ENCODE measurements at regions not wholly inside any gene's neighbourhood (a gene's known extent, or its start where the extent isn't known, plus 50 kb on each side); places are given as distances from the start of the nearest gene placed in this dataset.

DNA sequence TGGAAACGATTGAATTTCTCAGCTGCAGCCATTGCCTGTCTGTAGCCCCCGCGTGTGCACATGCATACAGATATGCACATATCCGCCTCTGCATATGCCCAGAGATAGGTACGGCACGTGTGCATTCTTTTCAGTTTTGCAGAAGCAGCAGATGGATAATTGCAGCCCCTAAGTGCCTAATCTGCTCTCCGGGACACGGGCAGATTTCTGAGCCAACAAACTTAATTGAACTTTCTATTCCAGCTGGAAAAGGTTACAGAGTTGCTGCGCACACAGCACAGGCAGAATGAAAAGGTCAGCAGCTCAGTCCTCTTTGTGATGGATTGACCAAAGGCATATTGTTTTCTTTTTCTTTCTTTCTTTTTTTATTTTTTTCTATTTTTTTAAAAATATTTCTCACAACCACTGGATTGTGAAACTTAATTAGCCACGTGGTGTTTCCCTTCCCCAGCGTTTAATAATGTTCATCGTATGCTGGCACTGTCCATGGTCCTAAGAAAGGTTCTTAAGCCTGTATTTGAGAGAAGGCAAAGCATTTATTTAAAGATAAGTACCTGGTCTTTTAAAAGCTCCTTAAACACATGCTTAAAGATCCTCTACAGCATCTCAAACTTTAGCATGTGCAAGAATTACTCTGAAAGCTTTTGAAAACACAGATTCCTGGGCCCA is 270.2 kb upstream of the BRINP1 start:
- no peak for DNase-seq (ENCODE audit: low read depth)

DNA sequence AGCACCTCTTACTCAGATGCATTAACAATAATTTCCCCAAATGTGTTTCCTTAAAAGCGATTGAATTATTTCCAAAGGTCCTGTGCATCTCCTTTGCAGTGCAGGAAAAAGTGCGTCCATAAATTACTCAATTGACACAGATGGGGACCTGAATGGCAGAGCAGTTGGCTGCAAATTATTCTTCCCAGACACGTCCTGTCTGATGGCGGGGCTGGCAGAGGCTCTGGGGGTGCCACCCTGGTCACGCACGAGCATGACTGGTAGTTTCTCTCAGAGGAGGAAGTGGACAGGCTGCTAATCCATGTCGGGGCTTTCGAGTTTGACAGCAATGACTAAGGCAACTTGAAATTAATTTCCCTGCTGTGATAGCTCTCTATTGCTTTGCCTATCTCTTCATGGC is 264.8 kb upstream of the BRINP1 start:
- no peak for DNase-seq (ENCODE audit: low read depth)

DNA sequence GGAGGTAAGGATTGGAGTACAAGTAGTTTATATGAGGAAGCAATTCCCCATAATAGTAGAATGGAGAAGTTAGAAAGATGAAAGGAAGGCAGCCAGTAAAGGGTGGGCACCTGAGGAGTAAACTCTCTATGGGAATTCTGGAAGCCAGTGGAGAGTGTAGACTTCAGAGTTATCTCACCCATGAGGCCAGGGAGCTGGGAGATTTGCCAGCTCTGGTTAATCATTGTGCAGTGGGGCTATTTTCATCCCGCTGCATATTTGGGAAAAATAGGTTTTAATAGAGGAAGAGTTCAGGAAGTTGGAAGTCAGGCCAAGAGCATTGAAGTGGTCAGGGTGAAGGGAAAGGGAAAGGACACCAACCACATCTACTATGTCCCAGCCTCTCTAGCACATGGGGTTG is 242.3 kb upstream of the BRINP1 start:
- no peak for DNase-seq (ENCODE audit: low read depth)

DNA sequence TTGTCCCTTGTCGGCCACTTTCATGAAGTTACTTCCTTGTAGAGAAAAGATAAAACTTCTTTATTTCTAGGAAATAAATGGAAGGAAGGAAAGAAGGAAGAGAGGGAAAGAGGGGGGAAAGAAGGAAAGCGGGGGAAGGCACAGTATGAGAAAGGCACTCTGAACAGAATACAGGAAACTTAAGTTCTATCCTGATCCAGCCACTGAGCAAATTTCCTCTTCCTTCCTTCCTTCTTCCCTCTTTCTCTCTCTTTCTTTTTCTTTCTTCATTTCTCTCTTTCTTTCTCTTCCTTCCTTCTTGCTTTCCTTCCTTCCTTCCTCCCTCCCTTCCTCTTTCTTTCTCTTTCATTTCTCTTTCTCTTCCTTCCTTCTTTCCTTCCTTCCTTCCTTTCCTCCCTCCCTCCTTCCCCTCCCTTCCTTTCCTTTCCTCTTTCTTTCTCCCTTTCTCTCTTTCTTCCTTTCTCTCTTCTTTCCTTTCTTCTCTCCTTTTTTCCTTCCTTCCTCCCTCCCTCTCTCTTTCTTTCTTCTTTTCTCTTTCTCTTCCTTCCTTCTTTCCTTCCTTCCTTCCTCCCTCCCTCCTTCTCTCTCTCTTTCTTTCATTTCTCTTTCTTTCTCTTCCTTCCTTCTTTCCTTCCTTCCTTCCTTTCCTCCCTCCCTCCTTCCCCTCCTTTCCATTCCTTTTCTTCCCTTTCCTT is 240.2 kb upstream of the BRINP1 start:
- DNase-seq (ENCODE audit: low read depth): no peak

DNA sequence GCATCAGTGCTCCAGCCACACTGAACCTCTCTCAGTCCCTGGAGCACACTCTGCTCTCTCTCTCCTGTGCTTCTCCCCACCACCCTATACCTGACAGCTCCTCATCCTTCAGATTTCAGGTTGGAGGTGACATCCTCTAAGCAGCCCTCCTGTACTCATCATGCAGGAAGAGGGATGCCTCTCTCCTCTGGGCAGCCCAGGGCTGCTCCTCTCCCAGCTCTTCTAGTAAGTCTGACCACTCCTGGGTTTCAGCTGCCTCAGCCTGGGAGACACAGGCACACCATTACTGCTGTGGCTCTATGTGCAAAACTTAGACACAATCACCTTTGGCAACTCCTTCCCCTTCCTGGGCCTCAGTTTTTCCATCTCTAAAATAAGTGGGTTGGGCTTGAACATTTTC is 232.4 kb upstream of the BRINP1 start:
- DNase-seq (ENCODE audit: low read depth): no peak

DNA sequence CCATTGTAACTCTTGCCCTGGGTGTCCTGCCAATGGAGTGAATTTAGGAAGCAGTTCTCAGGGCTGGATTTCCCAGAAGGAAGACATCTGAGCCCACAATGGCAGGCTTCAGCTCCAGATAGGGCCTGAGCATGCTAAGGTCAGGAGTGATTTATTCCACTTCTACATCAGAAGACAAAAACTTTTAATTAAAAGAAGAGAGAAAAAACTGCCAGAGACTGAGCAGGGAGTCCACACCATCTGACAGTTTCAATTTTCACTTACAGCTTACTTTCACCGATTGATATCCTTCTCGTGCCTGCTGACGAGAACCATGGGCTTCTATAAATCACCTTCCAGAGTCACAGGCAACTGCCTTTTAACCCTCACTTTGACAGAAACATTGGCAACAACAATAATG is 228.3 kb upstream of the BRINP1 start:
- DNase-seq (ENCODE audit: low read depth): no peak

DNA sequence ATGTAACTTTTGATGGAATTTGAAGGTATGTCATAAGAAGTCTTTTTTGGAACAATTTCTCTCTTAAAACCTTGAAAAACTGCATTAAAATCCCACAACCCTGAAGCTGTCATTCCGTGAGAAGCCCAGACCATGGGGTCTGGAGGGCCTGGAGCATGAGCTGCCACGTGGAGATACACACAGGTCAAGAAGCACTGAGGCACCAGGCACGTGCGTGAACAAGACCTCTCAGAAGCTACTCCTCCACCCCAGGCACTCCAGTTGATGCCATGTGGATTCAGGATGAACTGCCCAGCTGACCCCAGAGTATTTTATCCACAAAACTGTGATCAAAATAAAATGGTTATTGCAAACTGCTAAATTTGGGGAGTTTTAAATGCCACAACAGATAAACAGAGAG is 227.5 kb upstream of the BRINP1 start:
- DNase-seq (ENCODE audit: low read depth): no peak

DNA sequence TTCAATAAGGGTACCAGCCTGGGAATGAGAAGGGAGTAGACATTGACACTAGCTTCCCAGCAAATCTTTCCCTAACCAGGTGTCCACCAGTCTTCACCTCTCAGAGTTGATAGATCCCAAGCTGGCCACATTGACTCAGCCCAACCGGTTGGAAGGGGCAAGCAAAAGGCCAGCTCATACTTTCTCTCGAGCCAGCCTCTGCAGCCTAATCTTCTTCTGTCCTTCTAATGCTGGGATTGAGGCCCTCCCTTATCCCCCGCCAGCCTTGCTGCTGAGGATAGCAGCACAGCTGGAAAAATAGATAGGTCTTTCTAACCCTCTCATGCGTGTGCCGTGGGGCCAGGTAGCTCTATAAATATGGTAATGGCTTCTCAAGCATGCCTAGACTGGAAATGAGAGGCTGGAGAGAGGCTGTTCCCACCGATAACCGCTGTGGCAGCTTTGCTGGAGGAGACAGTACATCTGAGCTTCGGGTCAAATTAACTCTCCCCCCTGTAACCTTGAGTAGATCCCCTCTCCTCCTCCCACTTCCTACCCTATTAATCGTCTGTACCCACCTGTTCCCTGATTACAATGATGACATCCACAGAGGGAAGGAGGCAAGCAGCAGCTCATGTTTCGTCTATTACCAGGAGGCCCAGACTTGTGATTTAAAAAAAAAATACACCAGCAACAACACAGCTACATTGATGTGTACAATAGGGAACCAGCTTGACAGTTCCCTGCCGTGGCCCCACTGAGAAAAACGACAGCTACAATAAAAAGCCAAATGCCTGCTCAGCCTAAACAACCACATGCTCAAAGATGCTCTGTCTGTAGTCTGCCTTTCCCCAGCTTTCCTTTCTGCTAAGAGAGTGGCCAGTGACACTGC is 219.9 kb upstream of the BRINP1 start:
- no peak for DNase-seq (ENCODE audit: low read depth)

DNA sequence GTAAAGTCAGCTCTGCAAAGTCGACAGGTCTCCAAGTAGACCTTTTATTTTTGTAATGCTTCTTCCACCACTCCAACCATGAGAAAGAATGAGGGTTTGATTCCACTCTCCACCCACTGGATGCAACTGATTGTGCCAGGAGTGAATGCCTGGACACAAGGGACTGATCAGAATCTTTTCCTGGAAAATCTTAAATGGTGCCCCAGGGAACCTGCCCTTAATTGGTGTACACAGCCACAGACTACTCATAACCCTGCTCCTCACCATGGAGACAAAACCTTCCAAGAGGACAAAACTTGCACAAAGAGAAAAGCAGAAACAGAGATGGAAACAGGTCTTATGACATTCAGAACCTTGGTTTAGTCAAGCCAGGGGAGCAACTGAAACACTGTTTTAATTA is 208.6 kb upstream of the BRINP1 start:
- DNase-seq (ENCODE audit: low read depth): no peak

DNA sequence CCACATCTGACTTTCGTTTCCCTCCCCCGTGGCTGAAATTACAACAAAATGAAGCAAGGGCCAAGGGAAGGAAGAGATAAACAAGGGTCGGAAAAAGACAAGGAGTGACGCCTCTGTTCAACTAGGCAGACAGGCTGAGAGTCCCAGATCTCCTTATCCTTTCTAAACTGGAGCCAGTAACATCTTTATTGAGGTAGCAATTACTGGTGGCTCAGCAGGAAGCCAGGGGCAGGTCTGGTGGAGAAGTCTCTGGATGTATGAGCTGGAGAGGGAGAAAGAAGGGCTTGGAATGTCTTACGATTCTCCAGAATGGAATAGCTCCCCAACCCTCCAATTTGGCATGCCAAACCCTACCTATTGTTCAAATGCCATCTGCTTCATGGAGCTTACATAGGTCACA is 190.8 kb upstream of the BRINP1 start:
- DNase-seq (ENCODE audit: low read depth): no peak

DNA sequence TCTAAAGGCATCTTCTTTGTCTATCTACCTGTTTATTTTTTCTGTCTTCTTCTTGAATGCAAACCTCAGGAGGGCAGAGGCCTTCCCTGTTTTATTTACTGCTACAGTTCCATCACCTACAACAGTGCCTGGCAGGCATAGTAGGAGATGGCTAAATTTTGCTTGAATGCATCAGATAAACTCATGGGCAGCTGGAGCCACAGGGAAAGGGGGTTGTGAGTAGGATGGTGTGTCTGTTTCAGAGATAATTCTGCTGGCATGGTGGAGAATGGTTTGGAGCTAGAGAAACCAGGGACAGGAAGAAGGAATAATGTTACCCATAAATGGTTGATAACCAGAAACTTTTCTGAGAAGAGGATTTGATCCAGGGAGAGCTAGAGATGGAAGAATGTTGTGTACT is 189.8 kb upstream of the BRINP1 start:
- DNase-seq (ENCODE audit: low read depth): no peak

DNA sequence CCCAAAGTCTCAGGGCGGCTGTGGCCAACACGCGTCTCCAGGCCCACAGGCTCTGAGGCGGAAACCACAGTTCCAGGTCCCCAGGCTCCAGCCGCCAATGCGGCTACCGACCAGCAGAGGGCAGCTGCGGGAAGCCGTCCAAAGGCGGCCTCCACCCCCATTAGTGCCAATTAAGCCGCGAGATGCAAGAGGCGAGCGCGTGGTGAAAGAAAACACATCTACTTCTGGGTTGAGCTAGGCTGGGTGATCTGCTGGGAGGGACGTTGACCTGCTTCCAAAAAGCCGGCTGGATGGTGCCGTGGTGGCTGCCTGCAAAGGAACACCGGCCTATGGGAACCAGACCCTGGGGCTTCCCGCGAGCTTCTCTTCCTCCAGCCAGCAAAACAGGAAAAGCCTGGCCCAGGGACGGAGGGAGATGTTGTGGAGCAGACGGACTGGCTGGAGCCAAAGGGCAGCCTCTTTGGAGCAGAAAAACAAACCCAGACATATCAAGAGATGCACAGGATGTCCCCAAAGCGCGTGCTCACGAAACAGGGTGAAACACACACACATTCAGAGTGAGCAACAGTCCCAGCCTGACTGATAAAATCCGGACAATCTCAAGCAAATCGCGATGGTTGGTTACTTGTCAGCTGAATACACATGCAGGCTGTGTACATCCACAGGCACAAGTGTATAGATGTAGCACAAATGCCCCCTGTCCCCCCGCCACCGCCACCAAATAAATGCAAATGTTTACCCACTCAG is 187.1 kb upstream of the BRINP1 start:
- no peak for DNase-seq (ENCODE audit: low read depth)

DNA sequence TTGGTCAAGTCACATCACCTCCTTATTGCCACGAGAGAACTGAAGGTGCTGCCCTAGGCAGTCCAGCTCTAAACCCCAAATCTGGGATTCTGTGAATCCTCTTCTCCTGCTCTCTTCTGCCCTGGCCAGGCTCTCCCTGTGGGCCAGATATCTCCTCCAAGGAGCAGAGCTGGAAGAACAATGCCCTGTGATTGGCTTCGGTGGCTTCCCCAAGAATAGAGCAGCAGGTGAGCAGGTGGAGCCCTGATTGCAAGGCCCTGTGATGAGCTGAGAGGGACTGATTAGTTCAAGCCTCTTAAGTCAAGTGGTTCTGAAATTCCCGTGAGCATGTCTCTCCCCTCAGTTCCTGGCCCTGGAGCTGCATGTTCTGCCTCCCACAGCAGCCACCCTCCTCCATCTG is 175.3 kb upstream of the BRINP1 start:
- no peak for DNase-seq (ENCODE audit: low read depth)

DNA sequence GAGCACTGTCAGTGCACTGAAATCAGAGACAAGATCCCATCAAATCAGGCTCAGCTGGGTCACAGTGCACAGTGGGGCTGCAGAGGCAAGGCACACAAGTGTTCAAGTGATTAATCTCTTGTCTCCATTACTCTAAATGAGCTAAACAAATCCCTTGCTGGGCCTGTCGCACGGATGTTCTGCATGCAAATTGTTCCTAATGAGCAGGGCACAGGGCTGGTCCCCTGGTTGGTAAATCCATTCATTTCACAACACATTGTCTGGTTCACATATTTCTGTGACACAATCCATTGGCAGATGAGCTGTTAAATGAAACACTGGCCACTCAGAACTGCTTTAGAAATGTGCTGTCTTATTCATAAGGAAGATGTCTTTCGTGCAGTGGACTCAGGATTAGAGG is 167.9 kb upstream of the BRINP1 start:
- no peak for DNase-seq (ENCODE audit: low read depth)

DNA sequence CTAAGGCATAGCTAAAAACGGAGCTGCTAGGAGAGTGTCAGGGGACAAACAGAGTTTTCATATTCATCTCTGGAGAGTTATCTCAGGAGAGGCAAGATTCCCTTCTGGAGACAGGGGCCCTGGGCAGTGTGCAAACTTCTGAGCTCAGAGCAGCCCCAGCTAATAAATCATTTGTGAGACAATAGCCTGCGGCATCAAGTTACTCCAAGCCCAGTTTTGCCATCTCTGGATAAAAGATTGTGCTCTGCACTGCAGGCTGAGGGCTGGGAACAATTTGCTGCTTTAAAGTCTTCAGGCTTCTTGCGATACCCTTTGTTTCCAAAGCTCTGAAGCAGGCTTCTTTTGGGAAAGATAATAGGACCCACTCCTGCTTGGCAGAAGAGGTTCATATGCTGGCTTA is 164.3 kb upstream of the BRINP1 start:
- DNase-seq (ENCODE audit: low read depth): no peak

DNA sequence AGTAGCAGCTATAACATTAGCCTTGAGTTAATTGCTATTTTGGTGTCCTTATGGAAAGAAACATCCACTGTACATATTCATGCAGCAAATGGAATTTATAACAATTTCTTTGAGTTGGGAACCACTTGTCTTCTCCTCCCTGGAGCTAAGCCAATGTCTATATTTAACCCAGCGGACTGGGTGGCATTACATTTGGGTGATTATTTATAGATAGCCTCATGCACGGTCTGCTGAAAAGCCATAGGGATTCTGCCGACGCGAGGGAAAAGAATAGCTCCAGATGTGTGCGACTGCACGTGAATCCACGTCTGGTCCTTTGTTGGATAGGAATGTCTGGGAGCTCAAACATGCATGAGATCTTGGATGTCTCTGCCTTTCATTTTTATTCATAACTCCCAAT is 157.5 kb upstream of the BRINP1 start:
- DNase-seq (ENCODE audit: low read depth): no peak

DNA sequence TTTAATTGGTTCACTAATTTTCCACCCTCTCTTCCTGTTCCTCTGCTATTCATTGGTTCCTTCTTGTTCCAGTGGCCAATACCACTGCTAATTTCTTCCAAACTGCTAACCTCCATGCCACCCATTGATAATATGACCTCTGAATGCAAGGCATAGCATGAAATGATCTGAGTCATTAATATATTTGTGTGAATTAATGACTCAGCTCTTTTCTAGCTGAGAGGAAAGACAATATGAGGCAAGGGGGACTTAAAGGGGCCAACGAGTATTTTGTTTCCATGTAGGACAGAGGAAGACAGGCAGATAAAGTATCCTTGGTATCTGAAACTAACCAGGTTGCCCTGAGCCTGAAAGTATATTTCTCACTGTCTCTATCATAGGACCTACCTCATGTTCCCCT is 154.3 kb upstream of the BRINP1 start:
- no peak for DNase-seq (ENCODE audit: low read depth)

DNA sequence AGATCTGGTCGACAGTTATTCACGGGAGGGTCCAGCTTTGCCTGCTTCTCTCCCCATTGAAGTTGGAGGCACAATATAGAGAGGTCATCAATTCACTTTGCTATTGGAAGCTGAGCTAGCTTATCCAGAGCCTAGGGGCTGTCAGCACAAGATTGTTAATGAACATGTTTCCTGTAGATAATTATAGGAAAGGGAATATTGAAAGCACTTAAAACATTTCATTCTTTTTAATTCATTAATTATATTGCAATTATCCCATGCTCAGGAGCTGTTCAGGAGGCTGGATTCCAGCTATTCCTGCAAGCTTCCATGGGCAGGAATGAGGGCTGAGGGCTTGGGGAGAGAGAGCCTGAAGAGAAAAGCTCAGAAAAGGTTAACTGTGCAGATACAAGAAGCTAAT is 153.1 kb upstream of the BRINP1 start:
- DNase-seq (ENCODE audit: low read depth): no peak

DNA sequence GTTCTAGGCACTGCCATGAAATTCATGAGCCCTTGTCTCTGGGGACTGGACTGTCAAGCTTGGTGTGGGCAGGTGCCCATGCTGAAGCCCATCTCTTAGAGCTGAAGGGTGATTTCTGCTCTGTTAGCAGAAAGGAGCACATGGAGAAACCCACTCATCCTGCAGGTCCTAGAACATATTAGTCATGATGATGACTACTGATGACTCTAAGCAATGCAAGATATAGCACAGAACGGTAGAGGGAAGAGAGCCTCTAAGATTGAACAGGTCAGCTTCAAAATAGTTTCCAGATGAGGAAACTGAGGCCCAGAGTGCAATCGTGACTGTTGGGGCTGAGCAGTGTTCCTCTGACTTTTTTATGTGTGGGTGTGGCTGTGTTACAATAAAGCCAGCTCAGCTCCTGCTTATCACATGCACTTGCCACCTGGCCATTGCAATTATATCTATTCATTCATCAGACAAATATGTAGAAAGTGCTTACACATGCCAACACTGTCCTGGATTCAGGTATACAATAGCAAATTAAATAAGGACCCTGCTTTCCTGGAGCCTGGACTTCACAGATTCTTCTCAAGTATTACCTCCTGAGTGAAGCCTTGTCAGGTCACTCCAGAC is 140.2 kb upstream of the BRINP1 start:
- no peak for DNase-seq (ENCODE audit: low read depth)

DNA sequence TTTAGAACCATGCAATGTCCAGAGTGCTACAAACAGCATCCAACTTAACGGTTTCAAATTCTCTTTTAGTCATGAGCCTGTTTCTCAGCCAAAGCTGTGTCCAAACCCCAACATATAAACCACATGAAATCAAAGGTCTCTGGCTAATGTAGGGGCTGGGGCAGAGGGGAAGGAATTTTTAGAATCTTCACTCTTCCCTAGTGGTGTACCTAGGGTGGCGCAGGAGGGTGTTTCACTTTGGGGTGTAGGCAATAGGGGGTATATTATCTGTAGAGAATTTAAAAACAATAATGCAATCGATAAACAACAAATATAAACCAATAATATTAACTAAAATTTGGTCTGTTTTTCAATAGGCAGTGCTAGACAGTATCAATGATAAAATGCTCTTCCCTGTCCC is 132.1 kb upstream of the BRINP1 start:
- DNase-seq (ENCODE audit: low read depth): no peak

DNA sequence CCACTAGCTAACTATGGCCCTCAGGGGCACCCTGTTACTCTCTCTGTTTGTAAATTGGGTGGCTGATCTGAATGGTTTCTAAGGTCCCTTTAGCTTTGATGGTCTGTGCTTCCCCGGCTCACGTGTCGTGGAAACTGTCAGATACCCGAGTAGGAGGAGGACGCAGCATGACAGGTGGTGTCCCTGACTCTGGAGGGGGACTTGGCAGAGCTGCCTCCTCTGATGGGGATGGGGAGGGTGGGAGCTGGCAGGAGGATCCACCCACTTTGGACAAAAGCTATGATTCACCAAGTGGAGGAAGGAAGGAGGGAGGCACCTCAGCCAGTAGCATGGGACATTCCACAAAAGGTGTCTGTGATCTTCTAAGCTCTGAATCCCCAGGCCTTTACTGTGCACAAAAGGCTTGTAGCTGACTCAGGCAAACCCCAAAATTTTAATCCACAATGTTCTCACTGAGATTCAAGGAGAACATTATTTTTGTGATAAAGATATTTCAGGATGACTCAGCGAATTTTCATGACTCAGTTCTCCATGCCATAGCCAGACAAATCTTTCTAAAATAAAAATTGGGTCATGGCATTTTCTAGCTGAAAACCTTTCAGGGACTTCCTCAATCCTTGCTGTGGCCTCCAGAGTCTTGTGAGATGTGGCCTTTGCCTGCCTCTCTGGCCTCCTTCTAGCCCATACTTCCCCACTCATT is 131.0 kb upstream of the BRINP1 start:
- no peak for DNase-seq (ENCODE audit: low read depth)

Measured in T follicular helper cell (primary cell).